Stimulated activated naive CD8-positive, alpha-beta T cell treated with anti-CD3 and anti-CD28 coated beads, Interleukin-15, amount 100 ng/mL, for 72 hours (primary cell): ENCODE measurements at regions not wholly inside any gene's neighbourhood (a gene's known extent, or its start where the extent isn't known, plus 50 kb on each side); places are given as distances from the start of the nearest gene placed in this dataset.

Experiments
- ATAC-seq: fragments of 150-1000 bp; cut with Tn5 transposase; 2 replicates; pipeline ENCODE4 v1.10.0; 2021; ENCODE audit warnings: mild to moderate bottlenecking, moderate library complexity
- DNase-seq, 2 donors: peaks; one replicate each; pipeline ENCODE4 v3.0.0; 2021 to 2022
- H3K27ac Mint-ChIP-seq, 2 donors: one replicate each; pipeline ENCODE4 v1.8.0; 2022; ENCODE audit warnings: mild to moderate bottlenecking in 2 of 2, mixed read lengths in 2 of 2, moderate library complexity in 2 of 2
- H3K27me3 Mint-ChIP-seq: one replicate; pipeline ENCODE4 v1.8.0; 2022; ENCODE audit warnings: mixed read lengths
- H3K4me1 Mint-ChIP-seq: one replicate; pipeline ENCODE4 v1.8.0; 2022; ENCODE audit warnings: mild to moderate bottlenecking, mixed read lengths
- H3K4me3 Mint-ChIP-seq, 2 donors: one replicate each; pipeline ENCODE4 v1.8.0; 2022; ENCODE audit warnings: mild to moderate bottlenecking in 2 of 2, mixed read lengths in 2 of 2, moderate library complexity in 1 of 2
- H3K9me3 Mint-ChIP-seq, 2 donors: one replicate each; pipeline ENCODE4 v1.8.0; 2022; ENCODE audit warnings: mixed read lengths in 2 of 2

DNA sequence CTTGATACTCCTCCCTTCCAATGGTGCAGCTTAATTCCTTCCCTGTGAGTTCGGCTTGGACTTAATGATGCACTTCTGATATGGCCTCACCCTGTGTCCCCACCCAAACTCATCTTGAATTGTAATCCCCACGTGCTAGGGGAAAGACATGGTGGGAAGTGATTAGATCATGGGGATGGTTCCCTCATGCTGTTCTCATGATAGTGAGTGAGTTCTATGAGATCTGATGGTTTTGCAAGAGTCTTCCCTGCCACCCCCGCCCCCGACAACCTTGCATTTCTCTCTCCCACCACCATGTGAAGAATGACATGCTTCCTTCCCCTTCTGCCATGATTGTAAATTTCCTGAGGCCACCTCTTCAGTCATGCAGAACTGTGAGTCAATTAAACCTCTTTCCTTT lies 50.3 kb upstream of the HLA-G start:
- ATAC-seq (no peak), DNase-seq (no peak)
- Mint-ChIP-seq H3K27ac (no peak overlapping the region), H3K4me3 (no peak overlapping the region), H3K27me3 (peaks cover 52% of the 10 kb centered on the region), H3K4me1 (no peaks in the 10 kb centered on the region), H3K9me3 (no peaks in the 10 kb centered on the region)
